H1 (cell line): ENCODE measurements at regions not wholly inside any gene's neighbourhood (a gene's known extent, or its start where the extent isn't known, plus 50 kb on each side); places are given as distances from the start of the nearest gene placed in this dataset.
A peak's percentile ranks its signal among the peaks of the same experiment; 100 is the strongest.

Source experiments
- CTCF ChIA-PET: fragments of 300-600 bp; sonication (Branson Sonifier 250); formaldehyde crosslinking; loops from one replicate; lab custom pipeline; 2021; ENCODE audit not compliant: partially characterized antibody; lab: Charles Lee
- POLR2A ChIA-PET: fragments of 300-600 bp; sonication (Branson Sonifier 250); formaldehyde crosslinking; loops from one replicate; lab custom pipeline; 2021; ENCODE audit warnings: inconsistent platforms; ENCODE audit not compliant: partially characterized antibody; lab: Charles Lee
- DNase-seq, 2 experiments: peaks; one replicate each; pipeline versions ENCODE4 v3.0.0 to v3.0.0-alpha.2; 2010 to 2022; ENCODE audit warnings: low spot score in 2 of 2, low read depth in 1 of 2, mixed read lengths in 1 of 2
- FAIRE-seq: peaks from 2 replicates; lab custom pipeline; 2011; peaks lifted over from hg19 to GRCh38; lab: Jason Lieb, UNC
- H2AFZ ChIP-seq: 2 replicates; pipeline ENCODE4 v1.8.1; 2012; ENCODE audit warnings: low read length, inconsistent platforms
- H2AK5ac ChIP-seq: 2 replicates; pipeline ENCODE4 v1.6.1; 2013; ENCODE audit warnings: low read depth, low read length
- H2BK120ac ChIP-seq: replicated peaks from 2 replicates; pipeline ENCODE3; 2013; ENCODE audit warnings: low read depth, low read length, inconsistent platforms
- H2BK12ac ChIP-seq: 2 replicates; pipeline ENCODE4 v1.6.1; 2013; ENCODE audit warnings: low read depth, low read length
- H2BK15ac ChIP-seq: 2 replicates; pipeline ENCODE4 v1.6.1; 2013; ENCODE audit warnings: low read length
- H2BK20ac ChIP-seq: 2 replicates; pipeline ENCODE4 v1.6.1; 2013; ENCODE audit warnings: low read length
- H2BK5ac ChIP-seq: 2 replicates; pipeline ENCODE4 v1.6.1; 2013; ENCODE audit warnings: low read depth, low read length
- H3K14ac ChIP-seq: 2 replicates; pipeline ENCODE4 v1.6.1; 2013; ENCODE audit warnings: inconsistent platforms; ENCODE audit not compliant: insufficient read length
- H3K18ac ChIP-seq: 2 replicates; pipeline ENCODE4 v1.6.1; 2013; ENCODE audit warnings: low read length; ENCODE audit errors: extremely low read depth
- H3K23ac ChIP-seq: 2 replicates; pipeline ENCODE4 v1.6.1; 2013; ENCODE audit warnings: inconsistent platforms; ENCODE audit not compliant: insufficient read length
- H3K23me2 ChIP-seq: 2 replicates; pipeline ENCODE4 v1.6.1; 2013; ENCODE audit warnings: low read depth, low read length
- H3K27ac ChIP-seq: 2 replicates; pipeline ENCODE4 v1.6.1; 2011; ENCODE audit warnings: low read depth, low read length, inconsistent platforms
- H3K27me3 ChIP-seq, 4 experiments: replicated peaks in 1 of 4; 1 replicate in 1 of 4; 2 replicates in 3 of 4; pipeline versions ENCODE4 v1.6.1 to v1.8.1; 2011 to 2013; ENCODE audit warnings: low read length in 3 of 4, mild to moderate bottlenecking in 3 of 4, inconsistent platforms in 2 of 4, mixed read lengths in 2 of 4, moderate library complexity in 1 of 4; ENCODE audit not compliant: control insufficient read depth in 3 of 4, insufficient read depth in 3 of 4; ENCODE audit errors: extremely low read depth in 1 of 4
- H3K36me3 ChIP-seq, 4 experiments: 2 replicates each; pipeline versions ENCODE4 v1.6.1 to v1.8.1; 2011 to 2013; ENCODE audit warnings: mild to moderate bottlenecking in 4 of 4, low read length in 3 of 4, moderate library complexity in 2 of 4, control low read depth in 1 of 4, inconsistent platforms in 1 of 4; ENCODE audit not compliant: insufficient read depth in 4 of 4, control insufficient read depth in 2 of 4
- H3K4ac ChIP-seq: replicated peaks from 2 replicates; pipeline ENCODE3; 2013; ENCODE audit warnings: low read length, low read depth, mixed read lengths, inconsistent platforms; ENCODE audit not compliant: insufficient read length
- H3K4me1 ChIP-seq, 4 experiments: replicated peaks in 1 of 4; 1 replicate in 1 of 4; 2 replicates in 3 of 4; pipeline versions ENCODE4 v1.6.1 to v1.8.1; 2011 to 2013; ENCODE audit warnings: low read length in 3 of 4, inconsistent platforms in 2 of 4, mixed read lengths in 1 of 4; ENCODE audit not compliant: insufficient read depth in 4 of 4, control insufficient read depth in 3 of 4
- H3K4me2 ChIP-seq, 2 experiments: 2 replicates each; pipeline versions ENCODE4 v1.6.1 to v1.8.1; 2011 to 2013; ENCODE audit warnings: low read depth in 2 of 2, low read length in 2 of 2, control low read depth in 1 of 2, inconsistent platforms in 1 of 2, mild to moderate bottlenecking in 1 of 2; ENCODE audit not compliant: insufficient read depth in 1 of 2
- H3K4me3 ChIP-seq, 4 experiments: fragments of 200-600, 300-600 bp in 1 of 4; sonication (generic), shearing (Covaris generic), sonication (Bioruptor Twin) in 1 of 4; 2 replicates each; pipeline versions ENCODE4 v1.5.1 to v1.8.1; 2011 to 2016; ENCODE audit warnings: low read length in 4 of 4, low read depth in 3 of 4, control low read depth in 2 of 4, inconsistent platforms in 2 of 4, mild to moderate bottlenecking in 2 of 4, mixed read lengths in 1 of 4, moderate library complexity in 1 of 4; ENCODE audit not compliant: insufficient read depth in 2 of 4; ENCODE audit errors: extremely low read depth in 1 of 4
- H3K56ac ChIP-seq: replicated peaks from 2 replicates; pipeline ENCODE3; 2013; ENCODE audit warnings: low read depth, mild to moderate bottlenecking, mixed read lengths, low read length, inconsistent platforms; ENCODE audit not compliant: insufficient read length
- H3K79me1 ChIP-seq: 2 replicates; pipeline ENCODE4 v1.6.1; 2013; ENCODE audit warnings: low read depth, low read length, control low read depth
- H3K79me2 ChIP-seq, 2 experiments: 2 replicates each; pipeline versions ENCODE4 v1.6.1 to v1.8.1; 2012 to 2013; ENCODE audit warnings: low read length in 2 of 2, mild to moderate bottlenecking in 2 of 2, inconsistent platforms in 1 of 2; ENCODE audit not compliant: insufficient read depth in 2 of 2, control insufficient read depth in 1 of 2
- H3K9ac ChIP-seq, 4 experiments: replicated peaks in 1 of 4; 1 replicate in 1 of 4; 2 replicates in 3 of 4; pipeline versions ENCODE4 v1.6.1 to v1.8.1; 2011 to 2013; ENCODE audit warnings: low read depth in 3 of 4, low read length in 3 of 4, control low read depth in 2 of 4, mild to moderate bottlenecking in 2 of 4, moderate library complexity in 2 of 4, inconsistent platforms in 1 of 4; ENCODE audit errors: extremely low read depth in 1 of 4
- H3K9me3 ChIP-seq, 2 experiments: 2 replicates each; pipeline versions ENCODE4 v1.6.1 to v1.8.1; 2012 to 2013; ENCODE audit warnings: mild to moderate bottlenecking in 2 of 2, moderate library complexity in 2 of 2, control low read depth in 1 of 2, inconsistent platforms in 1 of 2, low read depth in 1 of 2, low read length in 1 of 2, mixed read lengths in 1 of 2; ENCODE audit not compliant: insufficient read depth in 2 of 2
- H4K20me1 ChIP-seq, 2 experiments: replicated peaks in 1 of 2; 2 replicates each; pipeline versions ENCODE3 to v1.8.1; 2011 to 2013; ENCODE audit warnings: inconsistent platforms in 2 of 2, low read length in 2 of 2, mild to moderate bottlenecking in 1 of 2; ENCODE audit not compliant: insufficient read depth in 2 of 2, control insufficient read depth in 1 of 2
- H4K5ac ChIP-seq: 2 replicates; pipeline ENCODE4 v1.6.1; 2013; ENCODE audit warnings: low read length, low read depth, mixed read lengths, inconsistent platforms; ENCODE audit not compliant: insufficient read length
- H4K8ac ChIP-seq: 2 replicates; pipeline ENCODE4 v1.8.0; 2013; ENCODE audit warnings: mild to moderate bottlenecking, moderate library complexity, low read length, inconsistent platforms; ENCODE audit not compliant: insufficient read depth; ENCODE audit errors: extremely low read depth
- H4K91ac ChIP-seq: replicated peaks from 2 replicates; pipeline ENCODE3; 2013; ENCODE audit warnings: low read length, mixed read lengths, inconsistent platforms; ENCODE audit not compliant: insufficient read length
- CEBPB ChIP-seq: IDR thresholded peaks from 2 replicates; pipeline ENCODE4 v1.6.1; 2012; ENCODE audit warnings: low read depth, low read length
- CREB1 ChIP-seq: IDR thresholded peaks from 2 replicates; pipeline ENCODE4 v1.6.1; 2012; ENCODE audit warnings: inconsistent platforms
- RXRA ChIP-seq: IDR thresholded peaks from 2 replicates; pipeline ENCODE4 v1.6.1; 2011; ENCODE audit warnings: low read depth, mild to moderate bottlenecking, low read length, moderate library complexity; ENCODE audit not compliant: insufficient read depth
- SP4 ChIP-seq: IDR thresholded peaks from 2 replicates; pipeline ENCODE4 v1.6.1; 2012; ENCODE audit warnings: low read length, inconsistent platforms
- ZNF274 ChIP-seq: IDR thresholded peaks from 2 replicates; pipeline ENCODE4 v1.7.0; 2012; ENCODE audit warnings: low read length, borderline replicate concordance; ENCODE audit errors: extremely low read depth
- WGBS, 2 experiments: shearing (Covaris generic) in 1 of 2; methylation state at CpG; one replicate each; pipeline versions ENCODE4 v1.1.6 to v1.1.7; 2013 to 2015; ENCODE audit warnings: low lambda C conversion rate in 2 of 2, mixed read lengths in 2 of 2, inconsistent platforms in 1 of 2, low coverage in 1 of 2, missing lambda C conversion rate in 1 of 2; ENCODE audit not compliant: insufficient replicate concordance in 2 of 2, insufficient coverage in 1 of 2, insufficient read length in 1 of 2; ENCODE audit errors: extremely low coverage in 1 of 2, missing lambda C conversion rate in 1 of 2; 5-methylcytosine and 5-hydroxymethylcytosine counted together

GRCh38 chr7:118072893-118073674, 110.9 kb upstream of the LSM8 start:
- 73% methylated on average over 4 of the region's 5 CpGs; no CpG with 5 or more reads in 1 of the 2 experiments for WGBS, 2 experiments
- no peaks in the 10 kb centered on the region; the same call in 1 of the 2 replicates for H3K23me2 ChIP-seq
- no peak overlapping the region for H3K27ac ChIP-seq
- H4K20me1 ChIP-seq: no peaks in the 10 kb centered on the region
- no peak overlapping the region for H4K8ac ChIP-seq
- no peak overlapping the region for H4K91ac ChIP-seq
- CTCF ChIA-PET: no interaction called here
- H3K4me2 ChIP-seq: no peak overlapping the region
- H3K14ac ChIP-seq: no peak overlapping the region
- no peaks in the 10 kb centered on the region for H3K4me1 ChIP-seq
- H3K9me3 ChIP-seq: no peaks in the 10 kb centered on the region
- TF ChIP-seq ZNF274: no peak
- TF ChIP-seq SP4: no peak
- no peak for TF ChIP-seq CEBPB
- no peak for TF ChIP-seq RXRA
- no peak for TF ChIP-seq CREB1
- TF ChIP-seq, all 59 proteins: peak for 0
- H3K79me2 ChIP-seq: no peaks in the 10 kb centered on the region
- H3K4ac ChIP-seq: no peak overlapping the region
- H2BK20ac ChIP-seq: no peak overlapping the region
- no peak overlapping the region for H2AK5ac ChIP-seq
- H2BK12ac ChIP-seq: no peak overlapping the region
- no peaks in the 10 kb centered on the region for H3K36me3 ChIP-seq
- H3K56ac ChIP-seq: no peak overlapping the region
- no peak overlapping the region for H3K23ac ChIP-seq
- H2AFZ ChIP-seq: 0 out of 2 replicates have a peak overlapping the region, but pooled peaks have one; percentile 38
- no peak overlapping the region for H4K5ac ChIP-seq
- H3K18ac ChIP-seq: no peak overlapping the region
- H3K9ac ChIP-seq: no peak overlapping the region
- H2BK5ac ChIP-seq: no peak overlapping the region
- H3K4me3 ChIP-seq: no peak overlapping the region
- POLR2A ChIA-PET: no interaction called here
- FAIRE-seq: no peak
- no peak overlapping the region for H2BK15ac ChIP-seq
- H2BK120ac ChIP-seq: no peak overlapping the region
- H3K79me1 ChIP-seq: no peaks in the 10 kb centered on the region
- no peaks in the 10 kb centered on the region for H3K27me3 ChIP-seq
- no peak for DNase-seq
